NCI-H82 treated with DMSO at 0.1 percent for 48 hours (cell line): ENCODE measurements at regions not wholly inside any gene's neighbourhood (a gene's known extent, or its start where the extent isn't known, plus 50 kb on each side); places are given as distances from the start of the nearest gene placed in this dataset.
"Not testable (repeated sequence)": the region's sequence is repeated elsewhere in the genome, so short reads cannot be mapped to it uniquely, and the experiment has no call there.

Experiments
- DNase-seq: peaks from one replicate; lab custom pipeline; 2025; ENCODE audit not compliant: unreplicated experiment; lab: John Stamatoyannopoulos, UW

GRCh38 chr4:128540122-128540521, 252.5 kb upstream of the PGRMC2 start:
- no peak for DNase-seq

GRCh38 chr4:128538111-128538882, 250.7 kb upstream of the PGRMC2 start:
- DNase-seq = no peak

GRCh38 chr4:128536746-128537145, 249.1 kb upstream of the PGRMC2 start:
- no peak for DNase-seq

- not testable (repeated sequence) for DNase-seq
Measured at GRCh38 chr4:128535510-128535909, 247.9 kb upstream of the PGRMC2 start.

GRCh38 chr4:128528793-128529553, 241.4 kb upstream of the PGRMC2 start:
- DNase-seq = no peak

- no peak for DNase-seq
Measured at GRCh38 chr4:128527946-128528576, 240.4 kb upstream of the PGRMC2 start.

GRCh38 chr4:128527351-128527750, 239.7 kb upstream of the PGRMC2 start:
- no peak for DNase-seq

GRCh38 chr4:128525992-128526630, 238.5 kb upstream of the PGRMC2 start:
- no peak for DNase-seq

DNA sequence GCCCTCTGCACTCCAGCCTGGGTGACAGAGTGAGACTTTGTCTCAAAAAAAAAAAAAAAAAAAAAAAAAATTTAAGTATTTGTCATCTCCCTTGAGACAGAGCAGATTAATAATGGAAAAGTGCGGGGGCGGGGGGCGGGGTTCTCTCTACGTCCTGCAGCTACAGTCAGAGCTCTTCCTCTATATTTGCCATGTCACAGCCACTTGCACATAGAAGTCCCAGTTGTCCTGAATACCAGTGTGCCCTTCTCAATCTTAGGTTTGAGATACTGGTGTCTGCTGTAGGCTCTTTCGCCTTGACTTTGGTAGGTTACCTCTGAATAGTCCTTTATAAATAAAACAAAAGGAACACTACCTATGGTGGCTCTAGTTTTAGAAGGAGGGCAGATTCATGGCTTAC, 237.8 kb upstream of the PGRMC2 start:
- no peak for DNase-seq

DNA sequence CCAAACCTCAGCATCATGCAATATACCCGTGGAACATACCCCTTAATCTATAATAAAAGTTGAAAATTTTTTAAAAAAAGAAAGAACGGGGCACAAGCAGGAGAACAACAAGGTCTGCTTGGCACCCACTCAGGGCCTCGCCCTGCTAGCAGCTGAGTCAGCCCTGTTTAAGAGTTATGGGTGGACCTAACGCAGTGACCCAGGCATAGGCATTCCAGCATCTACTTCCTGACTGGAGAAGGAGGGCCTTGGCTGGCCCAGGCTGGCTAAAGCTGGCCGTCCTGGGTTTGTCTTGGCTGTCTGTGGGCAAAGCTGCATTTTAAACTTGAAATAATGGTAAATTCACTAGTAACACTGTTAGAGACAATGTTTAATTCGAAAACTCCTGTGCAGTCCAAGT, 236.7 kb upstream of the PGRMC2 start:
- DNase-seq = no peak

GRCh38 chr4:128521648-128522111, 234.1 kb upstream of the PGRMC2 start:
- DNase-seq = no peak

DNA sequence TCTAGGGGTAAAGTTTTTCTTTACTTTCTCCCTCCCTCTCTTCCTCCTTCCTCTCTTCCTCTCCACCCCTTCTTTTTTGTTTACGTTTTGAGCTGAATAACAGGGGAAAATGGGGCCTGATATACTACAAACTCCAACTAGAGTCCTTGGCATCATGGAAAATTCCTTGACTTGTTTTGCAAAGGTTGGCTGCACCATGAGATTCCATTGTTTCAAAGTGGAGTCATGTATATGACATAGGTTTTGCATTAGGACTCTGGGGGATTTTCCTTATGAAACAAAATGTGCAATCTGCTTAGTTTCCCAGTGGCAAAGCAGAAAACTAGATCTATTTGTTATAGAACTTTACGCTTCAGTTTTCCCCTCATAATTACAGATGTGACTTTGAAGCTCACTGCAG, 233.5 kb upstream of the PGRMC2 start:
- DNase-seq = no peak

DNA sequence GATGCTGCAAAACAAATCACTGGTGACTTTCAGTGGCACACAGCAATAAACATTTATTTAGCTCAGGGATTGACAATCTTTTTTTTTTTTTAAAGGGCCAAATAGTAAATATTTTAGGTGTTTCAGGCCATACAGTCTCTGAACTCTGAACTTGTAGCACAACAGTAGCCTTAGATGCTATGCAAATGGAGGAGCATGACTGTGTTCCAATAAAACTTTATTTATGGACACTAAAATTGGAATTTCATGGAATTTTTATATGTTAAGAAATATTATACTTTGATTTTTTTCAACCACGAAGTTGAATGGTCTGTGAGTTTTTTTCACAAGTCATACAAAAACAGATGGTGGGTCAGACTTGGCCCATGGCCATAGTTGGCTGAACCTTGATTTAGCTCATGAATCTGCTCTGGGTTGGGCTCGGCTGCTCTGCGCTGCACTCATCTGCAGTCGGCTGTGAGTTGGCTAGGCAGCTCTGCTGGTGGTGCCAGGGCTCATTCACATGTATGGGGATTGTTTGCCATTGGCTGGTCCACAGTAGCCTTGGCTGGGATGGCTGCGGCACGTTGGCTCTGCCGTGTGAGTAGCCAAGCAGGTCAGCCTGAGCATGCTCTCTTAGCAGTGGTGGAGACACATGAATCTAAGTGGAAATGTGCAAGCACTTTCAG, 231.7 kb upstream of the PGRMC2 start:
- DNase-seq = no peak

DNA sequence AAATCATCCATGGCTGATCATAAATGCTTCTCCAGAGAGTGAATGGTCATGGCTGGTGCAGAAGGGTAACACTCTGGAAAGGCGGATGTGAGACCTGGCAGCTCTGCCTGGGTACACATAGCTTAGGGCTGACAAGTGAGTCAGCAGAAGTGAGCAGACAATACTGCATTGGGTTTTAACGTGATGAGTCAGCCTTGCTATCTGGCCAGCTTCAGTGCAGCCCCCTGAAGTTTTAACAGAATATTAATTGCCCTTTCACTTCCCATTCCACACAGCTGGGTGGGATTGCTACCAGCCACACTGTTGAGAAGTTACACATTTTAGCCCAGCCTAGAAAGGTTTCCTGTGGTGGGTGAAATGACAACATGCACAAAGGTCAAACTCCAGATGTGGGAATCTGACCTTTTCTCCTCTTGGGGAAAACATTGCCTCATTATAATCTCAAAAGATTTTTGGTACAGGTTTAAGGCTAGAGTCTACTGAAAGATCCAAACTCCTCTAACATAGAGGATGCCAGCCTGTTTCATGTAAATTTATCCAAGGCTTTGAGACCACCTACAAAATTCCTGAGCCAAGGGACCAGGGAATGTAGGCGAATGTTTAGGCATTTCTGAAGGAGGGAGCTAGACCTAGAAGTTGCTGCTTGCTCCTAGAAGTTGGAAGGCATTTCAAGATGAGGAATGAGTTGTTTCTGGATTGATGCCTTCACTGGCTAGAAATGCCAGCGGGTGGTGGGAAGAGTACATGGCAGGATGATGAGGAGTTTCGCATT, 230.3 kb upstream of the PGRMC2 start:
- no peak for DNase-seq

DNA sequence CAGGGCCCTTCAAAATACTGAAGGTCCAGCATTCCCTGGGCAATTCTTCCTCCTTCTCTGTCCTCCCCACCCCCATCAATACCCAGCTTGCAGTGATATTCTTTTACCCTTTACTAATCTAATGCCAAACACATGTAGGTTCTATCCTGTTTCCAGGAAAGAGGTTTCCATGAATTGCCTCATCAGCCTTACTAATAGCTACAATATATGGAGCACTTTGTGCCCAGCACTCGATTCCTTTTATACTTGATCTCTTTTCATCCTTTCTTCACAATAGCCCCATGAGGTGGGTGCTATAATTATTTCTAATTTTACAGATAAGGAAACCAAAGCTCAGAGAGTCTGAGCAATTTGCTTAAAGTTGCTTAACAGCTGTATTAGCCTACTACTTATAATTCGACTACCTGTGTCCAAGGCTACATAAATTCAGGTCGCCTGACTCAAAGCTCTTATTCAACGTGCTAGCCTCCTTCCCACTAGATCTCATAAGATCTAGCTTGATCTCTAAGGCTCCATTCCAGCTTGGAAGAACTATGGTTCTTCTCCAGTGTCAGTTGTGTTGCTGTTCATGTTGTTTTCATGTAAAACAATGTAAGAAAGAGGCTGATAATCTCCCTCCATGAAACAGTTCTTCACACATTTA, 229.6 kb upstream of the PGRMC2 start:
- no peak for DNase-seq

DNA sequence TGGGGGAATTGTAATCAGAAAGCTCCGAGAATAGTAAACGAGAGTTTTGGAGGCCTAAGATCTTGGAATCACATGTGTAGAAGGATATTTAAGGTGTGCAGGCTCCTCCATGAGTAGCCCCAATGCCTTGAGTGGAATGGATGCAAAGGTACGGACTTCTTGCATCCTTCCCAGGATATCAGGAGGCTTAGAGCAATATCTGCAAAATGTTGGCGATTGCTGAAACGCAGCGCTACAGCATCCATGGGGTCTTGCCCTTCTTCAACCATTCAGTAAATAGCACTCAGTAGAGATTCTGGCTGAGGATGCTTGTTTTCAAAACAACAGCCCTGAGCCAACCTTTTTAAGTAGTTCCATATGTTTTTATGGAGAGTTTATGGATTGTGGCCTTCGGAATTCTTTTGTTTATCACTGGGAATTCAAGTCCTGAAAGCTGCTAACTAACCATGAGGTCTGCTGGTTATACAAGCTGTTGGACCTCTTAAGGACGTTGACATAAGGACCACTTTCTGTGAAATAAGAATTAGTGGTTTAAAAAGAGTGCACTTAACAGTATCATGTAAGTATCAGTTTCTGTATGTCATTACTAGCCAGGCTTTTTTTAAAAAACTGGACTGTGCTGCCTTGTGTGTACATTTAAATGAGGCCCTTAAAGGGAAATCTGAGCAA, 228.8 kb upstream of the PGRMC2 start:
- DNase-seq = no peak

- DNase-seq = no peak
Measured at GRCh38 chr4:128513664-128514484, 226.3 kb upstream of the PGRMC2 start.

- DNase-seq = no peak
Measured at GRCh38 chr4:128512767-128513322, 225.2 kb upstream of the PGRMC2 start.
